Endodermal cell (in vitro differentiated cells): ENCODE measurements at regions not wholly inside any gene's neighbourhood (a gene's known extent, or its start where the extent isn't known, plus 50 kb on each side); places are given as distances from the start of the nearest gene placed in this dataset.

ENCODE experiments used
- DNase-seq: peaks from one replicate; pipeline ENCODE4 v3.0.0-alpha.2; 2017
- H3K27ac ChIP-seq: 2 replicates; pipeline ENCODE4 v1.5.1; 2013; ENCODE audit warnings: mild to moderate bottlenecking, low read depth, low read length, moderate library complexity
- H3K27me3 ChIP-seq: 2 replicates; pipeline ENCODE4 v1.6.1; 2013; ENCODE audit warnings: mild to moderate bottlenecking, low read length, moderate library complexity; ENCODE audit not compliant: insufficient read depth, control insufficient read depth, poor library complexity, severe bottlenecking
- H3K36me3 ChIP-seq: 2 replicates; pipeline ENCODE4 v1.7.0; 2013; ENCODE audit warnings: mild to moderate bottlenecking, low read length, moderate library complexity; ENCODE audit not compliant: control insufficient read depth, insufficient read depth
- H3K4me1 ChIP-seq: one replicate; pipeline ENCODE4 v1.7.0; 2013; ENCODE audit warnings: low read length; ENCODE audit not compliant: control insufficient read depth, insufficient read depth
- H3K4me3 ChIP-seq: 2 replicates; pipeline ENCODE4 v1.5.1; 2013; ENCODE audit warnings: mild to moderate bottlenecking, low read length, moderate library complexity
- H3K9ac ChIP-seq: 2 replicates; pipeline ENCODE4 v1.6.1; 2013; ENCODE audit warnings: mild to moderate bottlenecking, low read length, moderate library complexity; ENCODE audit not compliant: poor library complexity, severe bottlenecking; ENCODE audit errors: extremely low read depth
- H3K9me3 ChIP-seq: 2 replicates; pipeline ENCODE4 v1.6.1; 2013; ENCODE audit warnings: mild to moderate bottlenecking, low read length, moderate library complexity; ENCODE audit not compliant: control insufficient read depth
- H3K27ac Mint-ChIP-seq: 2 replicates; pipeline ENCODE4 v1.8.0; 2020; ENCODE audit warnings: mixed read lengths
- H3K27me3 Mint-ChIP-seq: 2 replicates; pipeline ENCODE4 v1.8.0; 2021; ENCODE audit warnings: mild to moderate bottlenecking, mixed read lengths; ENCODE audit not compliant: insufficient read depth
- H3K36me3 Mint-ChIP-seq: 2 replicates; pipeline ENCODE4 v1.8.0; 2020; ENCODE audit warnings: low read depth, mixed read lengths
- H3K4me1 Mint-ChIP-seq: 2 replicates; pipeline ENCODE4 v1.8.0; 2020; ENCODE audit warnings: mixed read lengths
- H3K4me3 Mint-ChIP-seq: 2 replicates; pipeline ENCODE4 v1.8.0; 2020; ENCODE audit warnings: mild to moderate bottlenecking, moderate library complexity, mixed read lengths
- H3K9me3 Mint-ChIP-seq: 2 replicates; pipeline ENCODE4 v1.8.0; 2020; ENCODE audit warnings: mild to moderate bottlenecking, mixed read lengths
- CTCF ChIP-seq: fragments of 200-600 bp; sonication (generic); conservative IDR thresholded peaks from 2 replicates; pipeline ENCODE4 v1.5.0; 2021; ENCODE audit warnings: antibody characterized with exemption, mild to moderate bottlenecking
- WGBS, 2 experiments: methylation state at CpG; one replicate each; pipeline versions ENCODE4 v1.1.5 to v1.1.7; 2013; ENCODE audit warnings: missing lambda C conversion rate in 2 of 2, mixed read lengths in 1 of 2; ENCODE audit not compliant: insufficient coverage in 1 of 2, insufficient read length in 1 of 2; 5-methylcytosine and 5-hydroxymethylcytosine counted together

- peaks cover 3% of the 10 kb centered on the region for H3K4me1 ChIP-seq
- Mint-ChIP-seq H3K36me3 (no peaks in the 10 kb centered on the region), H3K27ac (no peak overlapping the region), H3K27me3 (peaks cover 11% of the 10 kb centered on the region), H3K4me3 (no peak overlapping the region), H3K4me1 (peaks cover 5% of the 10 kb centered on the region), H3K9me3 (no peaks in the 10 kb centered on the region)
- H3K9me3 ChIP-seq = no peaks in the 10 kb centered on the region
- peaks cover 8% of the 10 kb centered on the region for H3K27me3 ChIP-seq
- no peak for DNase-seq
- no peak for TF ChIP-seq CTCF
- no peak overlapping the region for H3K9ac ChIP-seq
- H3K36me3 ChIP-seq = no peaks in the 10 kb centered on the region
- H3K27ac ChIP-seq = no peak overlapping the region
- no peak overlapping the region for H3K4me3 ChIP-seq
- 63 to 86% methylated on average over 2 of the region's 2 CpGs for WGBS, 2 experiments
Measured at GRCh38 chr10:8240861-8241260, 186.4 kb downstream of the GATA3 start.

- no peak overlapping the region for H3K4me3 ChIP-seq
- H3K27me3 ChIP-seq = peaks cover 8% of the 10 kb centered on the region
- no peak overlapping the region for H3K4me3 Mint-ChIP-seq
- no peak overlapping the region for H3K27ac ChIP-seq
- H3K27me3 Mint-ChIP-seq = peaks cover 11% of the 10 kb centered on the region
- H3K4me1 ChIP-seq = peaks cover 3% of the 10 kb centered on the region
- no peak for DNase-seq
- peak; percentile 23 for TF ChIP-seq CTCF
- H3K27ac Mint-ChIP-seq = no peak overlapping the region
- H3K4me1 Mint-ChIP-seq = peaks cover 5% of the 10 kb centered on the region
- no peaks in the 10 kb centered on the region for H3K36me3 ChIP-seq
- H3K9ac ChIP-seq = no peak overlapping the region
- peaks cover 15% of the 10 kb centered on the region for H3K9me3 ChIP-seq
- peaks cover 13% of the 10 kb centered on the region for H3K9me3 Mint-ChIP-seq
- 91 to 94% methylated on average over 4 to 7 of the region's 8 CpGs for WGBS, 2 experiments
- no peaks in the 10 kb centered on the region for H3K36me3 Mint-ChIP-seq
Measured at GRCh38 chr10:8242295-8242872, 187.9 kb downstream of the GATA3 start.

DNA sequence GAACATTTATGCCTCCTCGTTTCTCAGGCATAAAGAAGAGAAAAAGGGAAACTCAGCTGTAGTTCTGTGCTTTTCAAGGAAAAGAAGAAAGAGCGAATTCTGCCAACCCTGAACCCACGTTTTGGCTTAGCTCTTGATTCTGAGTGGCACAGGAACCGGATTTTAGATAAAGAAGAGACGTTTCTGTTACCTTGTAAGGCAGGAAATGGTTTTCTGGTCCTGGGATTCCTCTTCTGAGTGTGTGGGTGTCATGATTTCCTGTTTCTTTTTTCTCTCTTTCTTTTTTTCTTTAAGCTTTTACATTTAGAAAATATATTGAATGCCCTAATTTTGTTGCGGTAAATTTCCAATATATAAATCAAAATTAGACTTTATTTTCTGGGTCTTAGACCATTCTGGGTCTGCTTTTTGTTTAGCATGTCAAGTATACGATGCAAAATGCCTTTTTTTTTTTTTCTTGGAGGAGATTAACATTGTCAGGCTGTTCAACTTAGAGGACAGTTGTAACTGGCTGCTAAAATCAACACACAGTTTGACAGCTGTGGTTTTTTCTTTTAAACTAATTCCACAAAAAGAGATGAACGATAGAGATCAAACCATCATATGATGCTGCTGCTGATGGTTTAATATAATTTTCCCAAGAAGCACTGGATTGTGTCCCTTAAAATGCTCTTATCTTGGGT lies 190.8 kb downstream of the GATA3 start:
- Histone ChIP-seq H3K4me1 (peaks cover 3% of the 10 kb centered on the region), H3K36me3 (no peaks in the 10 kb centered on the region), H3K27me3 (no peaks in the 10 kb centered on the region), H3K9me3 (peaks cover 18% of the 10 kb centered on the region), H3K9ac (no peak overlapping the region), H3K4me3 (no peak overlapping the region), H3K27ac (no peak overlapping the region)
- no peak overlapping the region for H3K4me3 Mint-ChIP-seq
- H3K27ac Mint-ChIP-seq = no peak overlapping the region
- no peak for DNase-seq
- TF ChIP-seq CTCF = no peak
- WGBS, 2 experiments = 86 to 87% methylated on average over 3 to 7 of the region's 8 CpGs
- peaks cover 15% of the 10 kb centered on the region for H3K9me3 Mint-ChIP-seq
- H3K36me3 Mint-ChIP-seq = no peaks in the 10 kb centered on the region
- H3K27me3 Mint-ChIP-seq = peaks cover 5% of the 10 kb centered on the region
- H3K4me1 Mint-ChIP-seq = peaks cover 5% of the 10 kb centered on the region
